CD4-positive, alpha-beta T cell treated with Interleukin-12 subunit alpha and Interleukin-12 subunit beta, for 1 hour (primary cell): ENCODE measurements at regions not wholly inside any gene's neighbourhood (a gene's known extent, or its start where the extent isn't known, plus 50 kb on each side); places are given as distances from the start of the nearest gene placed in this dataset.

Experiments used
- DNase-seq: peaks from one replicate; pipeline ENCODE4 v3.0.0-alpha.2; 2020

DNA sequence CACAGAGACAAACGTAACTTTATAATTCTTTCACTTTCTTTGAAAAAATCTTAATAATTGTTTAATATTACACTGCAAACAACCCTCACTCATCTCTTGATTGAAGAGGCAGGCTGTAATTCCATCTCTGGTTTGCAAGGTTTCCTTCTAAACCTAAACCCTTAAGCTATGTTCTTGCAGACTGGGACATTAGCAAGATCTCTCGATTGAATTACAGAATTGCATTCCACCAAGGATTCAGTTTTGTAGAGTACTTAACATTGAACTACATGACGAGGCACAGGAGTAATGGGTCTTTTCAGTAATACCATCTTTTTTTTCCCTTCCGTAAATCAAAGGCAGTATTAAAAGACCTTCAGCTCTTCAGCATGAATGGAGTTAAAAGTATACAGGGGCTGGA, 111.6 kb upstream of the EEF1E1 start:
- DNase-seq: no peak

DNA sequence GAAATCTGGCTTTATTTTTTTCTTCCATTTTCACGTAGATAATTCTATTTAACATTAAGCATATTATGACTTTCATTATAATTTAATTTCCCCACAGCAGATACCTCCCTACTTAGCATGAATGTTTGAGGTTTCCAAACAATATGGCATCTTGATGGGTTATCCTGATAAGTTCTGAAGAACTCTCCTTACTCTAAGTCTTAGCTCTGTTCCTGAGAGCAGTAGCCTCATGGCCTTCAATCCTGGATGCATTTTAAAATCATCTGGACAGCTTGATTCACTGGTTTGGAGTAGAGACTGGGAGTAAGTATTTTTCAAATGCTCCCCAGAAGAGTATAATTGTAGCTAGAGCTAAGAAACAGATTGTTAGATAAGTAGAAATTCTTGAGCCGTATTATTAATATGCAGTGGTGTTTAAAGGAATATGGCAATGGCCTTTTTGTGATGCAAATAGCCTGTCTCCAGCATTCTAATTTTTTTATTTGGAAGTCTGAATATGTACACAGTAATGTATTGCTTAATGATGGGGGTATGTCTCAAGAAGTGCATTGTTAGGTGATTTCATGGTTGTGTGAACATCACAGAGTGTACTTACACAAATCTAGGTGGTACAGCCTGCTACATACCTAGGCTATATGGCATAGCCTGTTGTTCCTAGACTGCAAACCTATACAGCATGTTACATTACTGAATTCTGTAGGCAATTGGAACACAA, 110.5 kb upstream of the EEF1E1 start:
- no peak for DNase-seq

DNA sequence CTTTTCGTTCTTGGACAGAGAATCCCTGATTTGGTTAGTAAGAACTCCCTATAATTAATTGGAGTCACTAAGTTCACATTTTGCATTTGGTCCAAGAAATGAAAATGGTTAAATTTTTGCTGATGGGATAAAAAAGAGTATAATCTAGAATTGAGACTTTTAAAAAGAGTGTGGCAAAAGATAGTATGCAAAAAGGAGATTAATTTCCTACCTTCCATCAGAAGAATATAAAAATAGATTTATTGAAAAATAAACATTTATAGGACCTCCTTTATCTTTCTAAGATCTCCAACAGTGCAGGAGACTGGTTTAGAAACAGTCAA, 105.5 kb upstream of the EEF1E1 start:
- no peak for DNase-seq

DNA sequence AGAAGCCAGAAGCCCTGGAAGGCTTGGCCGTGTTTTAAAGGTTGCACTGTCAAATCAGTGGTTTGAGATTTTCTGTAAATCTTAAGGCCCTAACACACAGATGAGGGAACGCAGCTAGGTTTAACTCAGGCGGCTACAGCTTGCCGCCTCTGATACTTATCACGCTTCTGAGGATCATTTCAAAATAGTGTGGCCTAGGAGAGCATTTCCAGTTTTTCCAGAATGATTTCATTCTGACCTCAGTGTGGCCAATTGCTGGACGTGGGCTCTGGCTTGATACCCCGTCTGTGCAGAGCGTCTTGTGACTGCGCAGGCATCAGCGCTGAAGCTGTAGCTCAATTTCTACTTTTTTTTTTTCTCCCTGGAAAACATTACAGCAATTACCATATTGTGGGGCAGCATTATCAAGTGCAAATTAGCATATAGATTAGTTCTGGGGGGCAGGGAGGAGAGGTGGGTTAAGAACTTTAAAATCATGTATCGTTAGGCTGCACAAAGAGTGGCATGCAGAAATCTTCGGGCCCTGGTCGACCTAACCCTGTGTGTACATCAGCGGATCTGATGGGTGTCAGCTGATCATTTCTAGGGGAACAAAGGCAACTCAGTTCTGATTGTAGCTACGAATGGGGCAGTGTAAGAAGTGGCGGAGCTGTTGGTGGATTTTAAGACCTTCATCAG, 105.0 kb upstream of the EEF1E1 start:
- DNase-seq: no peak

DNA sequence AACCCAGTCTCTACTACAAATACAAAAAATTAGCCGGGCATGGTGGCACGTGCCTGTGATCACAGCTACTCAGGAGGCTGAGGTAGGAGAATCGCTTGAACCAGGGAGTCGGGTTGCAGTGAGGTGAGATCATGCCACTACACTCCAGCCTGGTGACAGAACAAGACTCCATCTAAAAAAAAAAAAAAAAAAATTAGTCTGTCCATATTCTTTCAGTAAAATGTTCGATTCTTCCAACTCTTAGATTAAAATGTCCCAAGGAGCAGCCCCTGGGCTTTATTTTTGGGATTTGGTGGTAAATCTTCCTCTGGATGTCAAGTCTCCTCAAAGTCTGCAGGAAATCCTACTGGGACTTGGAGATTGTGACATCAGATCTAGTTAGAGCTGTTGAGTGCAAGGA, 101.0 kb upstream of the EEF1E1 start:
- DNase-seq: no peak

DNA sequence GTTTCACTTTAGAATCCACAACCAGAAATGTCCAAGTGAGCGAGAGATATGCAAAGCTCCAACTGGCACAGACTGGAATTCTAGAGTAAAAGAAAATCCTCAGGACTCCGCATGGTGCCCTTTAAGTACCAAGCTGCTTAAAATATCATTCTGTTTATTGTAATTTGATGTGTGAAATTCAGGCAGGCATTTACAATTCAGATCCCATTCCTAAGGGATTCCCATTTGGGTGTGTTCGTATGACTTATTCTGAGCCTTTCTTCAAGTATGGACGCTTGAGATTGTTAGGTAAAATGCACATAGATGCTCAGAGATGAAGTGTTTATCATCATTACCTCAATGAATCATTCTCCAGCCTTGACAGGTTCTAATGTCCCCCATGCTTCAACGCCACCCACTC, 99.3 kb upstream of the EEF1E1 start:
- DNase-seq: no peak

DNA sequence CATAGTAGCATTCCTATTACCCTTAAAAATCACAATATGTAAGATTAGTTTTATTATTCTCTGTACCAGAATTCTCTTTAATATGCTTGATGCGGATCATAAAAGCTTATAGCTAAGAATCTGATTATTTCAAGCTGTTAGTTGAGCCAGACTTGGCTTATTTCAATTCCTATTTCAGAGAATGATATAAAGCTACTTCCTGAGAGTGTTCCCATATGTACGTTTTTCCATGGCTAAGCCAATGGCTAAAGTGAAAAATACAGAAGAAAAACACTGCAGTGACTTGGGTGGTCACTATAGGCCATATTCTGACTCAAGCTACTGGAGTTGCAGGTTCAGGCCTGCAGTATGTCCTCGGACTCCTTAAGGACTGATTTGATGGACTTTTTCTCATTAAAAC, 97.9 kb upstream of the EEF1E1 start:
- DNase-seq: no peak

DNA sequence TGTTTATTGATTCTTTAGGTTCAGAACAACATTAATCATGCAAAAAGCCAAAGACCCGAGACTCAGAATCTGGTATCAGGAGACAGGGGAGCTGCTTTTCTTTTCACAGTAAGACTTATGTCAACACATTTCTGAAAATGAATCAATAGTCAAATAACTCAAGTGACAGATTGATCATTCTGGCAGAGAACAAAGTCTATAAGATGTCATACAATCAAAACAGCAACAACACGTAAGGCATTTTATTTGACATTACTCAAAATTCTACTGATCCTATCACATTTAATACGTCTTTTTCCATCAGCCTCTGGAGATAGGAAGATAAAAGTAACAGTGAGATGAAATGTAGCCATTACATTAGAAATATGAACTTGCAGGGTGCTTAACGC, 93.4 kb upstream of the EEF1E1 start:
- DNase-seq: no peak

DNA sequence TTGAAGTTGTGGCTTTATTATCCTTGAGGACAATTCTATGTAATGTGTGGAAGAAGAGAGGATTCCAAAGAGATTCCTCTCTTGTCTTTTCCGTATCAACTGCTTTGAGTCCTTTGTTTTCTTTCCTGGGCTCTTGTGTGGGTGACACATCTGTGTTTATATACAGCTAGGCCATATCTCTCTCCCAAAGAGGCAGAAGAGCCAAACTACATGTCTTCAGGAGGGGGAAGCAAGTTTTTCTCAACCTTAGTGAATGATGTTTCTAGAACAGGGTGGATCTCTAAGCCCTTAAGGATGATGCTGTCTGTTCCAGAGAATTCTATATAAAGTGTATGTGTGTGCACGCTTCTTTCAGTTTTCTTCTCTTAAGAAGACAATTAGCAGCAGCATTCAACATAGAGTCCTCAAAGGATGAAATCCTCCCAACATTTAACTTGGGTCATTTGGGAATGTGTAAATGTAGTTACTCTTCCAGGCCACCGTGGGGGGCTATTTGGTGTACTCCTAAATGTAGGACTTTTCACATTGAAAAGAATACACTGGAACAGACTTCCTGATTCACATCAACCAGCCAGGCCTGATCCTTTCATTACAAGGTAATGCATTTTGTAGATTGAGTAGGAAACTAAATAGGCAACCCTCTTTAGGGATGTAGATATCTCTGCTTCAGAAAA, 92.8 kb upstream of the EEF1E1 start:
- DNase-seq: no peak

DNA sequence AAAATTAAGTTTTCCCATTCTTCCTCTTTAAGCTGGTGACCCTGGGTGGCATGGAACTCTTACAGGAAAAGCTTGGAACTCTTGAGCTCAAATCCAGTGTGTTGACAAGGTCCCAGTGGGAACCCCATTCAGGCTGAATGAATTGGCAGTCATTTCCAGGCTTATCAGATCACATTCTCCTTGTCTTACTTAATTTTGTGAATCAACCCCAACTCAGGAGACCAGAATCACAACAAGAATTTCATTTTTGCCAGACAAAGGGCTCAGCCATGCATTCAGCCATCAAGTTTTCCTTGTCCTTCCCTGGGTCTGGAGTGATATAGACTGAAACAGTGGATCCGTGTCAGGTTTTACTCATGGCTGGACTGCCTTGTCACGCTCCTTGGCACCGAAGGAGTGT, 92.1 kb upstream of the EEF1E1 start:
- DNase-seq: no peak

DNA sequence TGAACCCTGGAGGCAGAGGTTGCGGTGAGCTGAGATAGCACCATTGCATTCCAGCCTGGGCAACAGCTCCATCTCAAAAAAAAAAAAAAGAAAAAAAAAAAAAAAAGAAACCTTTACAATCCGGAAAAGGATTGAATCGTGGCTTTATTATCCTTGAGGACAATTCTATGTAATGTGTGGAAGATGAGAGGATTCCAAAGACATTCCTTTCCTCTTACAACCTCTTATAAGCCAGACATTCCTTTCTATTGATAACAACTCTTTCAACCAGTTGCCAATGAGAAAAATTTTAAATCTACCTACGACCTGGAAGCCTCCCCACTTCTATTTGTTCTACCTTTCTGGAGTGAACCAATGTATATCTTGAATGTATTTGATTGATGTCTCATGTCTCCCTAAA, 91.2 kb upstream of the EEF1E1 start:
- DNase-seq: no peak

DNA sequence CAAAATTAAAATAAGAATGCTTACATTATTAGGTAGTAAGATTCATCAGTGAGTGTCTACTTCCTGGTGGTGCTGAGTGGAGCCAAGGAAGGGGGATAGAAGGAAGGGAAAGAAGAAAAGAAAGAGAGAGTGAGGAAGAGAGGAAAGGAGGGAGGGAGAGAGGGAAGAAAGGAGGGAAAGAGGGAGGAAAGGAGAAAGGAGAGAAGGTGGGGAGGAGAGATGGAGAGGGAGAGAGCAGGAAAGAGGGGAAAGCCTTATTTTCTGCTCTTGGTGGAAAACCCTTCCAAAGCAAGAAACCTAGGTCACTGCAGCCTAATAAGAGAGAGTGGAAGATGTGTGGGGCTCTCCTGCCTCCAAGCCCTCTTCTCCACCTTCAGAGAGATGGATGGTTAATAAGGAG, 90.2 kb upstream of the EEF1E1 start:
- DNase-seq: no peak

DNA sequence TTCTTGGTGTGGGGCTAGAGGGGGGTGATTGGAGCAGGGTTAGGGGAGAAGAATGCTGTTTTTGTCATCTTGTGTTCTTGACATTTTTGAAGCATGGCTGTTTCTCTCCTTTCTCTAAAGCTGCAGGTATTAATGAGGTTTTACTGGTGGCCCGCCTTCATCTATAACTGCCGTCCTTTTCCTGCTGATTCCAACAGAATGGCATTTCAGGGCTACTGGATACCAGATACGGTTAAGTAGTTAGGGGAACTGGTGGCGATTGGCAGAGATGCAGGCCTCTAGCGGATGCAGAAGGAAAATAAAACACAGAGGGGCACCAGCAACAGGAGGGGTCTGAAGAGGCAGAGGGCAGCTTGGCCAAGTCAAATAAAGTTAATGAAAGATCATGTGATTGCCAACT, 89.7 kb upstream of the EEF1E1 start:
- DNase-seq: no peak

DNA sequence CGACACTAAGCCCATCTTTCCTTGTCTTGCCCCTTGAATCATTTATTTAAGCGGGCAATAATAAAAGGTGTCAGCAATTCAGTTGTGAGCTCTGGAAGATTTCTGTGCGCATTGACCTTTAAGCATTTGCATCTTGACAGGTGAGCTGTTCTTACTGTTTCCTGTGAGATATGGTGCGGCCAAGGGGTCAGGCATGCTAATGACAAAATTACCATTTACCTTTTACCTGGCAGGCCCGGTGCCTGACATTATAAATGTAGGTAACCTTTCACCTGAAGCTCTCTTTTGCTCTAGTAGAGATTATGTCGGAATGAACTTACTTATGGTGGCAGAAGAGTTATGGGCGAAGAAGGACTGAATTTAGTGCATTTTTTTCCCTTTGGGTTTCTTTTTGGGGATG, 89.3 kb upstream of the EEF1E1 start:
- no peak for DNase-seq

DNA sequence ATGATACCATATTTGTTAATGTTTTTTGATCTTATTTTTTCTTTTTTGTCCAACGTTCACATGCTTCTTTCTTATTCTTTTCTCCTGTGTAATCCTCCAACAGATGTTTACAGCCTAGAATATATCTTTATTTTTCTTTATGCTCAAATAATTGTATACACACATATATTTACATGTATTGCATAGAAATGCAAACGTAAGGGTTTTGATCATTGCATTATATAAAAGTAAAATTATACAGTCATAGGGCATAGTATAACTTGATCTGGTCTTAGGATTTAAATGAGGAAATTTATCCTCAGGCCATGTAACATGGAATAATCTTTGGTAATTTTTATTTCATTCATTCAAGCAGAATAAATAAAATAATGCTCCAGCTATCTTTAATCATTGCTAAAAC, 84.9 kb upstream of the EEF1E1 start:
- DNase-seq: no peak

DNA sequence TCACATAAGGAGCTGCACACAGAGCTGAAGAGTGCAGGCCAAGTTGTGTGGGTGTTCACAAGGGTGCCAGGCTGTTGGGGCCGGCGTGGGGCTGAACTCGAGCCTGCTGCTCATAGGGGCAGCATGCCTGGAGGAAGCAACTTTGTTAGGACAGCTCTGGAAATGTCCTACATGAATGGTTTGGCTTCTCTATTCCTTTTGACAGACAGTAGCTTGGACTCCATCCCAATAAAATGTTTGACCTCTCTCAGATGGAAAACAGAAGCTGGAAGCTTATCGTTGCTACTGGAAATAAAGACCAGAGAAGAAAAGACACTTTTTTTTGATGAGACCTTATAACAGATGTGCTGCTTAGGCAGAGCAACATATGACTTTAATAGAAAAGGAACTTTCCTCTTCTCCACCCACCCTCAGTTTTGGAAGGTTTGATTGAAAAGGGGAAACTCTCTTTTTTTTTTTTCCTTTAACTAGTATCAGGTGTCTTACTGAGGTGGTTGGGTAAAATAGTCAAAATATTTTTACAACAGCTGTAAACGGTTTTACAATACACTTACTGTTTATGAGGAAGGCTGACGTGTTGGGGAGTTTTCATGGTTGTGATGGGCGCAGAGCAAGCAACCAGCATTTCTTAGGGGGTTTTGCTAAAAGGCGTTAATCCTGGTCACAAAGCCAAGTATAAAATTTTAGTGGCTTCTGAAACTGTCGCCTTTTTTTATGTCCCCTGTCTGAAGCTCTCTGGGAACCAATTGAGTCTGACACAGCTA, 80.7 kb upstream of the EEF1E1 start:
- no peak for DNase-seq

DNA sequence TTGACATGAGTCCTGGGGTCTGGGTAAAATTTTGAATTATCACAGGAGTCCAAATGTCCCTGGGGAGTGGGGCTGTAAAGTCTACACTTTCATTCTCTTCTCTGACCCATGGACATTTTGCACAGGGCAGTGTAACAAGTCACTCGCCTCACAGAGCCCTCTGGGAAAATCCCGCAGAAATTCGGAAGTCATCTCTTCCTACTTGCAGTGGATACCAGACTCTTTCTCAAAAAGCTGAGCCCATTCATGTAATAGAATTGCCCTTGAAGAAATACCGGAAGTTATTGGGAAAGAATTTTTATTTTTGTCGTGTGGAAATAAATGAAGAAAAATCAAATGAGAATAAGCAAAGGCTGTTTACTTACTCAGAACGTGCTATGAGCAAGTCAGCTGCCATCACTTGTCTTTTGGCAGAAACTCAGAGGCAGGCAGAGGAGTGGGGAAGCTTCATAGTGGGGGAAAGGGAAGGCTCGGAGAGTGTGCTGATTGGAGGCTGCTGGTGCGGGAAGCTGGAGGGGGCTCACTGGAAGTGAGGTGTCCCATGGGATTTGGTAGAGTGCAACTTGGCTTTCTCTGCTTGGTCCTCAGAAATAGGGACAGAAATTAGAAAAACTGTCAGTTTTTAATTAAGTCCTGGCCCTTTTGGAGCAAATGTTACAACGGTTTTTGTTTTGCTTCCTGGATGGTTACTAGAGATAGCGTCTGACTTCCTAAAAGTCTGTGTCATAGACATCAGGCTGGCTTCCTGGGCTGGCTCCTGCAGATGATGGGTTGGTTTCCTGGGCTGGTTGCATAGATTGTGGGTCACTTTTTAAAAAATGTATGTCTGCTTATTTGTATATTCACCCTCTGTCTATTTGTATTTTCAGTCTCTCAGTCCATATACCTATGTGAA, 79.8 kb upstream of the EEF1E1 start:
- no peak for DNase-seq

DNA sequence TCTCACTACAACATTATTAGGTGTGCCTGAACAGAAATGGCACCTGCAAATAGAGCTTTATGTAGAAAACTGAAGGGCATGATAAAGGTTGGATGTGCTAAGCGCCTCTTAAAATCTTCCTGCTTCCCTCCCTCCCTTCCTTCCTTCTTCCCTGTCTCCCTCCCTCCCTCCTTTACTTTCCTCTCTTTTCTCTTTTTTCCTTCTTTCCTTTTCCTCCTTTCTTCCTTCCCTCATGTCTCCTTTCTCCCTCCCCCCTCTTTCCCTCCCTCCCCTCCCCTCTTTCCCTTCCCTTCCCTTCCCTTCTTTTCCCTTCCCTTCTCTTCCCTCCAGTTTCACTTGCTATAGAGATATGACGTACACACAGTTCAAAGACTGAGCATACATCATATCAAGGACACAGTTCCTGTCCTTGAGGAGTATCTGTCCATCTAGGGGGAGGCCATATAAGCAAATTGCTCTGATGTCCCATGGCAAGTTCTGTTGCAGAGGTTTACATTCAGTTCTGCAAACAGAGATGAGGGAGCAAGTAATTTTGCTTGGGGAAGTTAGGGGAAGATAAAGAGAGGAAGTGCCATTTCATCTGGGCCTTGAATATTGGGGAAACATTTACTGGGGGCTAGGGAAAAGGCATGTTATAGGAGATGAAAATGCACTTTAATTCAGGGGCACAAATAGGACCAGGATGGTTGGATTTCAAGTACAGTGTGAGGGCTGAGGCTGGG, 79.0 kb upstream of the EEF1E1 start:
- no peak for DNase-seq

DNA sequence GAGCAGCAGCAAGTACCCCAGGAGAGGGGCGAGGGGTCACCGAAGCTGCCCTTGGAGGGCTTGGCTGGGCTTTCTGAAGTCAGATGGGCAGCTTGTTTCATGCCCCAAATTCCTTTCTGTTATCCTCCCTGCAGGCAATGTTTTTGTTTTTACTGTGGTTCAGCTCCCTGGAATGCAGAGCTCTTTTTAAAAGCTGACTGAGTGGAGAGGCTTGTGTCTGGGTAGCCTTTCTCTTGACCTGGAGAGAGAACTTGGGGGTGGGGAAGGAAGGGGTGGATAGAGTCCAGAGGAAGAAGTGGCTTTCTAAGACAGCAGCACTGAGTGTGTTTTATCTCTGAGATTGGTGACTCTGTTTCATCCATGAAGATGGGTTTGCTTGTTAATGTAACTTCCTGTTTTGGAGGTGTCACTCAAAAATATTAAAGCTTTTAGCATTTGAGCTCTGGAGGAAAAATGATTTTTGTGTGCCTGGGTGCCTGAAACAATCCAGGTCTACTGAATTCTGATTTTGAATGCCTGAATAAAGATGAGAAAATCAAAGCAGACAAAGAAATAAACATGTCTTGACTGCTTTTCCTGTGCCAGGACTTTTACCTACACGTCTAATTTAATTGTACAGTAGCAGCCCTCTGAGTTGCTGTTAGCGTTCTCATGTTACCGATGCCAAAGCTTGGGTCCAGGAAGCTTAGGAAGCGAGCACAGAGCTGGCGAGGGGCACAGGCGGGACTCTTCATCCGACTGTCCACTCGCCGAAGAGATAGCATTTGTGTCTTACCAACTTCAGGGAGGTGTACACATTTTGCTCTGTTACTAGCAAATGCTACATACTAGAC, 78.2 kb upstream of the EEF1E1 start:
- no peak for DNase-seq

DNA sequence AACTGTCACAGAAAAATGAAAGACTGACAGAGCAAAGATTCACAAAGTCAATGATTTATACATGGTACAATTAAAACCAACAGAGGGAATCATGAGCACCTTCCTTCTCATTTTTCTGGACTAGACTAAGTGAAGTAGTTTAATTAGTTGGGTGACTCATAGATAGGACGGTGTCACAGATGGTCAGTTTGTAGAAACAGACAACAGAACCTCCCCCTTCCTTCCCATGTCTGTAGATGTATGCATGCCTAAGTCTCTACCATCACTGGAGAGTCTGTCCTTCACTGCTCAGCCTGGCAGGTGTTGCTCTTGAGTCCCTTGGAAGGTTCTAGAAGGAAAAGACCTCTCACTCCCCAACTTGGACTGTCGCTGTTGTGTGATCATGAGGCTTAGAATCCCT, 75.4 kb upstream of the EEF1E1 start:
- no peak for DNase-seq
